GM19467 (cell line): ENCODE measurements at regions not wholly inside any gene's neighbourhood (a gene's known extent, or its start where the extent isn't known, plus 50 kb on each side); places are given as distances from the start of the nearest gene placed in this dataset.

ENCODE experiments used
- ATAC-seq: cut with Tn5 transposase; IDR thresholded peaks from one replicate; pipeline ENCODE4 v1.9.1; 2021; ENCODE audit warnings: mild to moderate bottlenecking, moderate library complexity; ENCODE audit not compliant: unreplicated experiment

GRCh38 chr11:115843111-115843510 lies 338.9 kb upstream of the CADM1 start:
- no peak for ATAC-seq

GRCh38 chr11:115820026-115820425 lies 315.8 kb upstream of the CADM1 start:
- no peak for ATAC-seq

- ATAC-seq = no peak
These were observed 314.8 kb upstream of the CADM1 start for GRCh38 chr11:115819014-115819413.

- no peak for ATAC-seq
These were observed 313.7 kb upstream of the CADM1 start for GRCh38 chr11:115817844-115818468.

- no peak for ATAC-seq
These were observed 304.2 kb upstream of the CADM1 start for GRCh38 chr11:115808351-115808940.

GRCh38 chr11:115806056-115806455 lies 301.8 kb upstream of the CADM1 start:
- ATAC-seq = no peak

GRCh38 chr11:115803073-115803740 lies 299.0 kb upstream of the CADM1 start:
- no peak for ATAC-seq

- ATAC-seq = no peak
These were observed 298.4 kb upstream of the CADM1 start for GRCh38 chr11:115802641-115803040.

GRCh38 chr11:115792903-115793302 lies 288.7 kb upstream of the CADM1 start:
- no peak for ATAC-seq

- ATAC-seq = no peak
These were observed 283.1 kb upstream of the CADM1 start for GRCh38 chr11:115787302-115787701.

GRCh38 chr11:115784796-115785521 lies 280.7 kb upstream of the CADM1 start:
- ATAC-seq = no peak

GRCh38 chr11:115780646-115781362 lies 276.6 kb upstream of the CADM1 start:
- no peak for ATAC-seq

- ATAC-seq = no peak
These were observed 274.9 kb upstream of the CADM1 start for GRCh38 chr11:115778928-115779650.

GRCh38 chr11:115776916-115777315 lies 272.7 kb upstream of the CADM1 start:
- no peak for ATAC-seq

- ATAC-seq = no peak
These were observed 271.6 kb upstream of the CADM1 start for GRCh38 chr11:115775846-115776245.

- ATAC-seq = no peak
These were observed 270.5 kb upstream of the CADM1 start for GRCh38 chr11:115774756-115775155.

GRCh38 chr11:115769891-115770290 lies 265.7 kb upstream of the CADM1 start:
- no peak for ATAC-seq

- no peak for ATAC-seq
These were observed 263.7 kb upstream of the CADM1 start for GRCh38 chr11:115767883-115768282.

GRCh38 chr11:115767047-115767802 lies 263.0 kb upstream of the CADM1 start:
- no peak for ATAC-seq

GRCh38 chr11:115766561-115766960 lies 262.3 kb upstream of the CADM1 start:
- ATAC-seq = no peak
